GM13977 (cell line): ENCODE measurements at regions not wholly inside any gene's neighbourhood (a gene's known extent, or its start where the extent isn't known, plus 50 kb on each side); places are given as distances from the start of the nearest gene placed in this dataset.

ENCODE experiments used
- DNase-seq: peaks from one replicate; pipeline ENCODE4 v3.0.0; 2012; ENCODE audit warnings: low spot score
- CTCF ChIP-seq: IDR thresholded peaks from 2 replicates; pipeline ENCODE4 v1.5.1; 2012; ENCODE audit warnings: mild to moderate bottlenecking, control low read depth; ENCODE audit not compliant: insufficient read depth; ENCODE audit errors: extremely low read depth, missing control alignments
- in situ Hi-C: fragments of 300-500 bp; cut with MboI; formaldehyde crosslinking; loops from one replicate; pipeline ENCODE4 v1.12.0; 2022; ENCODE audit warnings: low sequenced_read_pairs, low pct_unique_long_range_greater_than_20kb, mixed read lengths, inconsistent platforms; ENCODE audit not compliant: unreplicated experiment

- in situ Hi-C loops = no loop called here
- TF ChIP-seq CTCF = no peak
- no peak for DNase-seq
Observed at GRCh38 chr22:49137206-49137840, 690.4 kb downstream of the BRD1 start.

GRCh38 chr22:49136816-49137180 lies 690.9 kb downstream of the BRD1 start:
- no peak for TF ChIP-seq CTCF
- no peak for DNase-seq
- in situ Hi-C loops = no loop called here

DNA sequence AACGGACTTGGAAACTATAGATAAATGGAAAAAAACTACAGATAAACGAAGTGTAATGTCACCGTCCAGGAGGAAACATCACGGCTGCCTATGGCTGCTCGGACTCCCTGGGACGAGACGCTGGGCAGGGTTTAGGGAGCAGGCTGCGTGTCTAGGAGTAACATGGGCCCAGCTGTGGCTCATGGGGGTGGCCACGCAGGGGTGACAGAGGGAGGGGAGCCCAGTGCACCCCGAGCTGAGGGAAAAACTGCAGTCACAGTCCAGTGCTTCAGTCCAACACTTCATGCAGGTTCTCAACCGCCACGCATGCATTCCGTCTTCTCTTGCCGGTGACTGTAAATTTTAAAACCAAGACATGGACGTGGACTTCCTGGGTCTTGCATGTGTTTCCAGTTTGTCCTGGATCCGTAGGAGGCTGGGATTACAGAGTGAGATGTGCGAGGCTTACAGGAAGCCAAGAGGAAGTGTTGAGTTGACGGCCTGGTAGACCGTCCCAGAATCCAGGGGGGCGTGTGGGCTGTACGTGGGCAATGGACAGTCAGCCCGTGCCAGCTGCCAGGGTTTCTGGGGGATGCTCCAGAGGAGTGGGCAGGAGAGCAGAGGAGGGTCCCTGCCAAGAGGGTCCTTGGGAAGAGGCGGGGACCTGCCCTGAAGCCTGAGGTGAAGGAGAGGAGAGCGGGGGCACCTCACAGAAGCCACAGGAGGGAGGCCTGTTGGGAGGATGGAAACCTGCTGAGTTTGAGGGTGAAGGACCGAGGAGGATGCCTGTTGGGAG lies 691.4 kb downstream of the BRD1 start:
- TF ChIP-seq CTCF = no peak
- DNase-seq = no peak
- in situ Hi-C loops = no loop called here

DNA sequence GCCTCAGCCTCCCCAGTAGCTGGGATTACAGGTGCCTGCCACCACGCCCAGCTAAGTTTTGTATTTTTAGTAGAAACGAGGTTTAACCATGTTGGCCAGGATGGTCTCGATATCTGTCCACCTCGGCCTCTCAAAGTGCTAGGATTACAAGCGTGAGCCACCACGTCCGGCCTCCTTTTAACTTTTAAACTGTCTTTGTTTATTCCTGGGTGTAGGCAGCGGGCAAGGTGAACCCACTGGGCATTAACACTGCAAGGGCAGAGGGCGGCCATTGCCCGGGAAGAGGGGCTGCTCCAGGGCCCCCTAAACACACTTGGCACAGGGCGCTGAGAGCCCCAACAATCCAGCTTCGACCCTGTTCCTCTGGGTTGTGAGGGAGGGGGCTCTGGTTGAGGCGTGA lies 693.6 kb downstream of the BRD1 start:
- in situ Hi-C loops = no loop called here
- no peak for TF ChIP-seq CTCF
- DNase-seq = no peak

DNA sequence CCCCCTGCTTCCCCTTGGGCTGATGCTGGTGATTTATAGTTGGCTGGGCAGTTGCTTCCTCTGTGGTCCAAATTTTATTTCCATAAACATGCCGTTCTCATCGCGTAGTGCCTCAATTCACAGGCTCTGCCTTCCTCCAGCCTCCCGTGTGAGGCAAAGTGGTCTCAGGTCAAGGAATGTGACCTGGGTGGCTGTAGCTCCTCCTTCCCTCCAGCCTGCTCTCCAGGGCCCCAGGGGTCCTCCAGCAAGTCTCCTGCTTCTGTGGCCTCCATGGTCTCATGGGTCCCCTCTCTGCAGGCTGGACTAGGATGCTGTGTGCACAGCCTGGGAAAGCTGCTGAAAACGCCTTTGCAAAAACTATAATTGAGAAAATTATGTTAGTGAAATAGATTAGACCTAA lies 694.1 kb downstream of the BRD1 start:
- no peak for DNase-seq
- no peak for TF ChIP-seq CTCF
- in situ Hi-C loops = no loop called here

- DNase-seq = no peak
- in situ Hi-C loops = no loop called here
- TF ChIP-seq CTCF = no peak
Observed at GRCh38 chr22:49132009-49132408, 695.7 kb downstream of the BRD1 start.
